C4-2B (cell line): ENCODE measurements at regions not wholly inside any gene's neighbourhood (a gene's known extent, or its start where the extent isn't known, plus 50 kb on each side); places are given as distances from the start of the nearest gene placed in this dataset.
A peak's percentile ranks its signal among the peaks of the same experiment; 100 is the strongest.

ENCODE experiments used
- H3K27ac ChIP-seq: fragments of 450-650 bp; 2 replicates; pipeline ENCODE4 v1.5.1; 2017
- CTCF ChIP-seq: fragments of 450-650 bp; conservative IDR thresholded peaks from 2 replicates; pipeline ENCODE4 v1.5.1; 2017; ENCODE audit warnings: mild to moderate bottlenecking
- ZFX ChIP-seq: fragments of 450-650 bp; IDR thresholded peaks from 2 replicates; pipeline ENCODE4 v1.6.1; 2017

- no peak overlapping the region for H3K27ac ChIP-seq
- TF ChIP-seq ZFX (no peak), CTCF (no peak)
These were observed 536.6 kb upstream of the RAG2 start for GRCh38 chr11:37134637-37135036.

- TF ChIP-seq CTCF (no peak), ZFX (no peak)
These were observed 526.3 kb upstream of the RAG2 start for GRCh38 chr11:37124384-37124783.

GRCh38 chr11:37115963-37116362, 517.9 kb upstream of the RAG2 start:
- H3K27ac ChIP-seq: no peak overlapping the region
- no peak for TF ChIP-seq CTCF
- TF ChIP-seq ZFX: no peak

More at GRCh38 chr11:37124384-37124783, 526.3 kb upstream of the RAG2 start:
- no peak overlapping the region for H3K27ac ChIP-seq

- no peak overlapping the region for H3K27ac ChIP-seq
- no peak for TF ChIP-seq CTCF
- TF ChIP-seq ZFX: no peak
These were observed 512.3 kb upstream of the RAG2 start for GRCh38 chr11:37110385-37110784.

- TF ChIP-seq ZFX: no peak
- no peak overlapping the region for H3K27ac ChIP-seq
These were observed 511.2 kb upstream of the RAG2 start for GRCh38 chr11:37109286-37109585.

- H3K27ac ChIP-seq: no peak overlapping the region
- TF ChIP-seq ZFX: no peak
These were observed 510.6 kb upstream of the RAG2 start for GRCh38 chr11:37108436-37109285.

- H3K27ac ChIP-seq: no peak overlapping the region
- no peak for TF ChIP-seq ZFX
- peak; percentile 3; the same call in 1 of the 2 replicates for TF ChIP-seq CTCF
These were observed 509.8 kb upstream of the RAG2 start for GRCh38 chr11:37107831-37108230.

GRCh38 chr11:37107415-37107814, 509.4 kb upstream of the RAG2 start:
- peak; percentile 47 for TF ChIP-seq CTCF
- no peak for TF ChIP-seq ZFX
- no peak overlapping the region for H3K27ac ChIP-seq
